SJCRH30 (cell line): ENCODE measurements at regions not wholly inside any gene's neighbourhood (a gene's known extent, or its start where the extent isn't known, plus 50 kb on each side); places are given as distances from the start of the nearest gene placed in this dataset.

Experiments
- DNase-seq, 2 experiments: peaks; one replicate each; pipeline ENCODE4 v3.0.0-alpha.2; 2015 to 2020
- H3K27ac ChIP-seq: fragments of 250-450 bp; sonication (Bioruptor Pico); 2 replicates; pipeline ENCODE4 v1.5.1; 2020; ENCODE audit warnings: mild to moderate bottlenecking, moderate library complexity
- H3K27me3 ChIP-seq: fragments of 250-450 bp; sonication (Bioruptor Pico); 2 replicates; pipeline ENCODE4 v1.5.1; 2020; ENCODE audit warnings: mild to moderate bottlenecking, moderate library complexity
- H3K36me3 ChIP-seq: fragments of 250-450 bp; sonication (Bioruptor Pico); 2 replicates; pipeline ENCODE4 v1.5.1; 2020; ENCODE audit warnings: mild to moderate bottlenecking, moderate library complexity
- H3K4me1 ChIP-seq: fragments of 250-450 bp; sonication (Bioruptor Pico); 2 replicates; pipeline ENCODE4 v1.5.1; 2020; ENCODE audit warnings: mild to moderate bottlenecking, moderate library complexity
- H3K4me3 ChIP-seq: fragments of 250-450 bp; sonication (Bioruptor Pico); 2 replicates; pipeline ENCODE4 v1.5.1; 2020; ENCODE audit warnings: mild to moderate bottlenecking, moderate library complexity
- H3K9me3 ChIP-seq: fragments of 250-450 bp; sonication (Bioruptor Pico); replicated peaks from 2 replicates; pipeline ENCODE4 v1.5.1; 2020; ENCODE audit warnings: mild to moderate bottlenecking, moderate library complexity

DNA sequence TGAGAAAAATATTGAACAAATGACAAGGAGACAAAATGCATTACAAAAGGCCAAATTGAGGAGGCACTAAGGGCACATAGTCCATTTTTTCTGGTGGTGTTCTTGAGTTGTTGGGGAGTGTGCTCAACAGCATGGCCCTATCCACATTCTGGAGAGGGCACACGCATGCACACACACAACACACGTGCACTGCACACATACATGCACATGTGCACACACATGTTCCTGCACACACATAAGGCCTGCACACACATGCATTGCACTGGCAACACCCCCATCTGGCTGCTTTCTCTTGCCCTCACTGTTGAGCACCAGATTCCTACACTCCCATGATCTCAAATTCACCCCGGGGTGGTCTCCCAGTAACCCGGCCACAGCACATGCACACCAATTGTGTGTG lies 659.2 kb upstream of the RAB6C start:
- Histone ChIP-seq H3K27me3 (no peaks in the 10 kb centered on the region), H3K36me3 (no peaks in the 10 kb centered on the region), H3K4me3 (no peak overlapping the region), H3K4me1 (peaks cover 4% of the 10 kb centered on the region; the same call in 1 of the 2 replicates), H3K9me3 (no peaks in the 10 kb centered on the region), H3K27ac (no peak overlapping the region)
- DNase-seq, result no peak

DNA sequence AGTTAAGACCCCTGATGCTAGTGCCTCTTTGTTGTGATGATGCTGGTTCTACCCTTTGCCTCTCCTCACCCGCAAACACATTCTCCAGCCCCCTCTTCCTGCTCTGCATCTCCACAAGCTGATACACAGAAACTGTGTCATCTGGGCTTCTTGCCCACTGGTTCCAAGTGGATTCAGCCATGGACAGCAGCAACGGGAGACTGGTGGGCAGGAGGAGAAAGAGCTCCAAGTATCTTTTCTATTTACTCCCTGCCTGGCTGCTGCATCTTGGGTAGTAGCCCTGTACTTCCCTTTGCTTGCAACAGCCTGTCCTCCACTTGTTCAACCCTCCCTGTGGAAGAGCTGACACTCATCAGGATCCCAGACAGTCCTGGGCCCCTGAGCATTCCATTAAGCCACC lies 655.1 kb upstream of the RAB6C start:
- DNase-seq, result no peak
- Histone ChIP-seq H3K27me3 (no peaks in the 10 kb centered on the region), H3K4me1 (peaks cover 4% of the 10 kb centered on the region; the same call in 1 of the 2 replicates), H3K9me3 (no peaks in the 10 kb centered on the region), H3K4me3 (no peak overlapping the region), H3K36me3 (no peaks in the 10 kb centered on the region), H3K27ac (no peak overlapping the region)

DNA sequence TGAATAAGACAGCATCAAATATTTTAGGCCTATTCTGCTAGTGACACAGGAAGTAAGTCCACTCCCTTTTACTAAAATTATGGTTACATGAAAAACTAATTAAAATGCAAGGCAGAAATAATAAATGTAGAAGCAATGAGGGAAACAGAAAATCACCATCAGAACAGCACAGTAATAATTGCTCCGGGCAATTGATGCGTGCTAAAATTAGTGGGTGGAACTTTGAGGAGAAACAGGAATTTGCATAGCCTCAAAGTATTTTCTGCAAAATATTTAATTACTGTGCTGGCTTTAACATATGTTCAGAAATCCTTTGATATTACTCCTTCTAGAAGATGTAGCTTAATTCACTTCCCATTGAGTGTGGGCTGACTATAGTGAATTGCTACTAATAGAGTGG lies 654.3 kb upstream of the RAB6C start:
- Histone ChIP-seq H3K4me3 (no peak overlapping the region), H3K4me1 (no peaks in the 10 kb centered on the region), H3K9me3 (no peaks in the 10 kb centered on the region), H3K27me3 (no peaks in the 10 kb centered on the region), H3K27ac (no peak overlapping the region), H3K36me3 (no peaks in the 10 kb centered on the region)
- DNase-seq, result no peak

DNA sequence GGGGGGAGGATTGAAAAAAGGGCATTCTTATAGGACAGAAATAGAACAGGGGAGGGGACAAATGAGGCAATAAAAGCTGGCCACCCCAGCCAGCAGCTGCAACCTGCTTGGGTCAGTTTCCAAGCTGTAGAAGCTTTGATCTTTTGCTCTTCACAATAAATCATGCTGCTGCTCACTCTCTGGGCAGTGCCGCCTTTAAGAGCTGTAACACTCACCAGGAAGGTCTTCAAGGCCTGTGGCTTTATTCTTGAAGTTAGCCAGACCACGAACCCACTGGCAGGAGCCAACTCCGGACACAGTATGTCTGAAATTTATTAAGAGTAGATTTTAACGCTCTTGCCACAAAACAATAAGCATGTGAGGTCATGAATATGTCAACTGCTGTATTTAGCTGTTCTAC lies 649.9 kb upstream of the RAB6C start:
- H3K4me3 ChIP-seq, result no peak overlapping the region
- no peaks in the 10 kb centered on the region for H3K9me3 ChIP-seq

DNA sequence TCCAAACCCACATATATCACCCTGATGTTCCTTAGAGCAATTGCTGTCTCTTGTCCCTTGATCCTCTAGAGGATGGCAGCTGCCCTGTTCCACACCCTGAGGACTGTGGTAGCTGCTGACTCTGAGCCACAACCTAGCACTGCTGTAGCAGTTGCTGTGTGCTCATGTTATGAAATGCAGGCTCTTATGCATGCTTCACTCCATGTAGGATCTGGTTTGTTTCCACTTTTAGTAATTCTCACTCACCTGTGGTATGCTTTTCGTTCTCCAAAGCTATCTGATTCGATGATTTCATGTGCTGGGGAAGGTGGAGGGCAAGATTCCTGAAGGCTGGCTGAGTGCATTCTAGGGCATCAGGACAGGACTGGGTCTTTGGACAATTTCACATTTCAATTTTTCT lies 649.0 kb upstream of the RAB6C start:
- no peaks in the 10 kb centered on the region for H3K4me1 ChIP-seq
- DNase-seq, result no peak
- no peaks in the 10 kb centered on the region for H3K27me3 ChIP-seq
- H3K4me3 ChIP-seq, result no peak overlapping the region
- no peaks in the 10 kb centered on the region for H3K36me3 ChIP-seq
- no peak overlapping the region for H3K27ac ChIP-seq
- no peaks in the 10 kb centered on the region for H3K9me3 ChIP-seq

More for the DNA sequence above, 649.9 kb upstream of the RAB6C start:
- Histone ChIP-seq H3K36me3 (no peaks in the 10 kb centered on the region), H3K27me3 (no peaks in the 10 kb centered on the region), H3K27ac (no peak overlapping the region), H3K4me1 (no peaks in the 10 kb centered on the region)
- DNase-seq, result peak in 1 of 2 experiments; percentile 14

DNA sequence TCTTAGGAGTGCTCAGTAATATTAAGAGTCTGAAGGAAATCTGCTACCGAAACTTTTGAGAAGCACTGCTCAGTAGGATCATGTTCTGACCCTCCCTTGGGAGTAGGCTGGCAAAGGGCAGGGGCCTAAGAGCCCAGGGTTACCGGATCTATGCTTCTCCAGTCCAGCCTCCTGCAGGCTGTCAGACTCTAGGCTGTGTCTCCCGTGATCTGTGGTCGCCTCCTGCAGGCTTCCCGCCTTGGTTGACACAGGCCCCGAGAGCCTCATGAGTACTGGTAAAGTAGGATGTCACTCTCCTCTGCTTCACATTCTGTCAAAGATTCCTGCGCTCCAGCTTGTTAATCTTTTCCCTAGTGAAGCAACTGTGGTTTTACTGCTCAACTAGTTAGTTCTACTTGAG lies 647.8 kb upstream of the RAB6C start:
- H3K9me3 ChIP-seq, result no peaks in the 10 kb centered on the region
- DNase-seq, result peak in 1 of 2 experiments; percentile 3
- H3K27ac ChIP-seq, result no peak overlapping the region
- no peaks in the 10 kb centered on the region for H3K36me3 ChIP-seq
- H3K27me3 ChIP-seq, result no peaks in the 10 kb centered on the region
- no peak overlapping the region for H3K4me3 ChIP-seq
- H3K4me1 ChIP-seq, result no peaks in the 10 kb centered on the region

- Histone ChIP-seq H3K27me3 (no peaks in the 10 kb centered on the region), H3K4me1 (no peaks in the 10 kb centered on the region), H3K36me3 (no peaks in the 10 kb centered on the region), H3K4me3 (no peak overlapping the region), H3K27ac (no peak overlapping the region), H3K9me3 (no peaks in the 10 kb centered on the region)
- no peak for DNase-seq
Measured at GRCh38 chr2:129334128-129334527, 645.3 kb upstream of the RAB6C start.

DNA sequence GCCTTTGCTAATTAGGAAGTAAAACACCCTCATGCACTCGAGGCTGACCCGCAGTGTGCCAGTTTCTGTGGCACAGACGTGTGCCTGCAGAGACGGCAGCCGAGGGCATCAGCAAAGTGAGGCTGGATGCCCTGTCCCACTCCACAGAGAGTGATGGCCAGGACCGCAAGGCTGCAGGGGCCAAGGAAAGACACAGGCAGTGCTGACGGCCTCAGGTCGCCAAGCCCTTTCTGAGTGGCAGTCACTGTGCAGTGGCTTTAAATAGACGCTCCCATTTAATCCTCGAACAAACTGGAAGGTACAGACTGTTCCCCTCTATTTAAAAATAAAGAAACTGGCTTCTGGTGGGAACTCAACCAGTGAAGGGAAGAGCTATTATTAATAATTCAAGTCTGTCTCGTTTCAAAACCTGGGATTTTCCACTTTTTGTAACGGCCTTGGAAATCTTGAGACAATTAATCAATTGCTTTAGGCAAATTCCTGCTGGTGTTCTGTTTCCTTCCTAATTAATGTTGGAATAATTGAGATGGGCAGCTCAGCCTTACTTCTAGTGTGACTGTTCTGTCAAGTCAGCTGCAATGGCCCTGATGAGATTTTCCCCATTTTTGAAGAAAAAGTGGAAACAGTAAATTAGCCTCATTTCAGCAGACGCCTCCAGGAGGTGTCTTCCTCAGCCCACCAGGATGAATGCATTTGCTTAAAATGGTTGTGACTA lies 644.6 kb upstream of the RAB6C start:
- H3K4me1 ChIP-seq, result no peaks in the 10 kb centered on the region
- no peaks in the 10 kb centered on the region for H3K9me3 ChIP-seq
- H3K27ac ChIP-seq, result no peak overlapping the region
- no peaks in the 10 kb centered on the region for H3K27me3 ChIP-seq
- no peak for DNase-seq
- no peak overlapping the region for H3K4me3 ChIP-seq
- H3K36me3 ChIP-seq, result no peaks in the 10 kb centered on the region

- H3K4me3 ChIP-seq, result no peak overlapping the region
- no peak for DNase-seq
- H3K27me3 ChIP-seq, result no peaks in the 10 kb centered on the region
- no peaks in the 10 kb centered on the region for H3K36me3 ChIP-seq
- no peak overlapping the region for H3K27ac ChIP-seq
- no peaks in the 10 kb centered on the region for H3K4me1 ChIP-seq
- H3K9me3 ChIP-seq, result no peaks in the 10 kb centered on the region
Measured at GRCh38 chr2:129336276-129336675, 643.2 kb upstream of the RAB6C start.

DNA sequence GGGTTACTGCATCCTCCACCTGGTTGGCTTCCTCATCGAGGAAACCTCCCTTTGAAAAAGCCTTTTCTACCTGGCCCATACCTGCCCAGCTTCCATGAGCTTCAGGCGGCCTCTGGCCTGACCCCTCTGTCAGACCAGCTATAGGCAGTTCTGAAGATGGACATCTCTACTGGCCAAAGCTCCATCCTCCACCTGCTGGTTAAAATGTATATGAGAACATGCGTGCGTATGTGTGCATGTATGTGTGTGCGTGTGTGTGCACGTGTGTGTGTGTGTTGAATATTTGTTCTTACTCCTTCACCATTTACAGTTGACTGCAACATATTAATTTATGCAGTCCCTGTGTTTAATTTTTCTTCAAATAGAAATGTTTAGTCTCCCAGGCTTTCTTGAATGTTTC lies 642.4 kb upstream of the RAB6C start:
- Histone ChIP-seq H3K9me3 (no peaks in the 10 kb centered on the region), H3K27me3 (no peaks in the 10 kb centered on the region), H3K36me3 (no peaks in the 10 kb centered on the region), H3K27ac (no peak overlapping the region), H3K4me3 (no peak overlapping the region), H3K4me1 (no peaks in the 10 kb centered on the region)
- DNase-seq, result no peak

DNA sequence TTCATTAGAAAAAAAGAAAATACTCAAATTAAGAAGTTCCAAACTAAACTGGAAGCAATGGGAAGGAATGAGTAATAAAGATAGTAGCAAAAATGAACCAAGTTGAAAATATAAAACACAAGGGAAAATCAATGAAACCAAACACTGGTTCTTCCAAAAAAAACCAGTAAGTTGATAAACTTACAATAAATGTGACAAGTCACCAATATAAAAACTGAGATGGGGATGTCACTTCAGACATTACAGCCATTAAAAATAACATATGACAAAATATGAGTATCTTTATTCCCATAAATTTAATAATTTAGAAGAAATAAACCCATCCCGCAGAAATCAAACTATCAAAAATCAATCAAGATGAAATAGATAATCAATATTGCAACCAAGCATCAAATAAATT lies 633.9 kb upstream of the RAB6C start:
- H3K27me3 ChIP-seq, result no peaks in the 10 kb centered on the region; the same call in 1 of the 2 replicates
- no peaks in the 10 kb centered on the region for H3K9me3 ChIP-seq
- no peaks in the 10 kb centered on the region for H3K4me1 ChIP-seq
- H3K36me3 ChIP-seq, result no peaks in the 10 kb centered on the region
- no peak overlapping the region for H3K27ac ChIP-seq
- no peak for DNase-seq
- H3K4me3 ChIP-seq, result no peak overlapping the region

DNA sequence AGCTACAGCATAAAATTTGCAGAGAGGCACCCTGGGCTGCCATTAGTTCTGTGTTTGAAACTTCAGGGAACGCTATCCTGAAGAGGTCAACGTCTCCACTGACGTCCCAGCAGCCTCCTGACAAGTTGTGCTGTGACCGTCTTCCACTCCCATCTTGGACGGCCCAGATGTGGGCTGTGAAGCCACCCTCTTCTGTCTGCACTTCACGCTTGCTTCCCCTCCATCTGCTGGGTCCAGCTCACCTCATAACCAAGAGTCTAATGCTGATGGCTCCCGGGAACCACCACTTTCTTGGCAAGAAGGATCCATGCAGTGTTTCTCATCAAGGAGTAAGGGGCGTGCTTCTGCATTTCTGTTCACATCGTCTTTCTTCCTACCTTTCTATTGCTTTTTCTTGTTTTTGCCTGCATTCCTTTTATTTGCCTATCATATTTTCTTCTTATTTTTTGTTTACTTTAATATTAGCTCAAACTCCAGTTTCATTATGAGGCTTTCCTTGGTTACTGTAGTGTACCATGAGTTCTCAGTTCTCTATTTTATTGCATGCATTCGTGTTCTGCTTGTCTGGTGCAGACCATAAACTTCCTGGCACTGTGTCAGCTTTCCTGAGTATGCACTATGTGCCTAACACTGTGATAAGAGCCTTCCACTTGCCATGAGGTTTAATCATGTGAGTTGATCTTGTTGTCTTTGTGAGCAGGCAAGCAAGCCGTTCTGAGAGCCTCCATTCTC lies 631.8 kb upstream of the RAB6C start:
- Histone ChIP-seq H3K4me3 (no peak overlapping the region), H3K27ac (no peak overlapping the region), H3K9me3 (no peaks in the 10 kb centered on the region), H3K4me1 (no peaks in the 10 kb centered on the region), H3K36me3 (no peaks in the 10 kb centered on the region), H3K27me3 (no peaks in the 10 kb centered on the region; the same call in 1 of the 2 replicates)
- no peak for DNase-seq

DNA sequence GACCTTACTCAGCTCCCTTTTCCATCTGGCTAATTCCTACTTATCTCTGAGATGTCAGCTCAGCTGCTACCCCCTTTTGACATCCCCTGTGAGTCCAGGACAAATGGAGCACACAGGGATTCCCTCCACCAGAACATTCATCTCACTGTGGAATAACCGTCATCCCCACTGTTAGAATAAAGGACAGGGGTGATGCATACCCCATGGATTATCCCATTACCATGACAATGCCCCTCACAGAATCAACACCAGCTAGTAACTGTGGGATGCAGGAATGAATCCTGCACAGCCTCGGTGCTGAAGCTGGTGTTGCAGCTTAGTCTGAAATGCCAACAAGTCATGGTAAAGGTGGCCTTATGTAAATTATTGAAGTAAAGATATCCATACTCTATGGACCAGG lies 624.8 kb upstream of the RAB6C start:
- H3K4me1 ChIP-seq, result no peaks in the 10 kb centered on the region

DNA sequence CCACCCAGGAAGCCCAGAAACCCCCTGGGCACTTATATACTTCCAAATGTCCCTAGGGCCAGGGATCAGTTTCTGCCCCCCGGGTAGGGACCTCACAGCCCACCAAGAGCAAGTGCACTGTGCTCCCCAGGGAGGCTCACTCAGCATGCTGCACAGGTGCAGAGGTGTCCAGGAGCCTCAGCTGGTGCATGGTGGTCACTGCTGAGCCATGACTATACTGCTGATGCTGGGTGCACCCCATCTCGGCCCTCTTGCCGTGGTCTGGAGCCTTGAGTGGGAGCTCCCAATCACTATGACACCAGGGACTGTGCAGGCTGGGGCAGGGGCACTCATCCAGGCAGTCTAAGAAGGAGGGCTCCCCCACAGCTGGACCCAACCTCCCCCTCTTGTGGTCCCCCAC lies 617.8 kb upstream of the RAB6C start:
- no peak overlapping the region for H3K27ac ChIP-seq
- H3K4me1 ChIP-seq, result no peaks in the 10 kb centered on the region
- H3K9me3 ChIP-seq, result no peaks in the 10 kb centered on the region
- no peak for DNase-seq
- H3K27me3 ChIP-seq, result no peaks in the 10 kb centered on the region
- H3K36me3 ChIP-seq, result no peaks in the 10 kb centered on the region
- H3K4me3 ChIP-seq, result no peak overlapping the region

More for the DNA sequence above, 624.8 kb upstream of the RAB6C start:
- no peaks in the 10 kb centered on the region for H3K36me3 ChIP-seq
- no peak for DNase-seq
- H3K9me3 ChIP-seq, result no peaks in the 10 kb centered on the region
- no peak overlapping the region for H3K27ac ChIP-seq
- H3K4me3 ChIP-seq, result no peak overlapping the region
- 0 out of 2 replicates have a peak, but pooled peaks cover 4% of the 10 kb centered on the region for H3K27me3 ChIP-seq

DNA sequence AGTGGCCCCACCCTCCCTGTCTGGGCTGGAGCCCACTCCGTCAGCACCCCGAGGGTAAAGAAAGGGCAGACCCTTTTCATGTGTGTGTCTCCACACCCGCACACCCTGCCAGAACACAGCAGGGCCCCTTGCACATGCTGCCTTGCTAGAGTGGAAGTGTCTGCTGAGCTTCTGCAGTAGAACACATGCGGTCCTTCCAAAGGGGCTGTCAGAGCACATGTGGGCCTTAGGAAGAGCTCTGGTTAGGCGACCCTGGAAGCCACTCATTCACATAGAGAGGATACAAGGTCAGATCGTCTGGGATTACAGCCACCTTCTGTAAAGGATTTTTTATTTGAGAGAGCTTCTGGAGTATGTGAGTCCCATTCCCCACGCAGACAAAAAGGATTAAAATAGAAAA lies 613.2 kb upstream of the RAB6C start:
- H3K4me3 ChIP-seq, result no peak overlapping the region
- H3K27ac ChIP-seq, result no peak overlapping the region
- no peak for DNase-seq
- 0 out of 2 replicates have a peak, but pooled peaks cover 6% of the 10 kb centered on the region for H3K27me3 ChIP-seq
- H3K4me1 ChIP-seq, result no peaks in the 10 kb centered on the region
- H3K9me3 ChIP-seq, result no peaks in the 10 kb centered on the region
- no peaks in the 10 kb centered on the region for H3K36me3 ChIP-seq
